GM23338 (cell line): ENCODE measurements at regions not wholly inside any gene's neighbourhood (a gene's known extent, or its start where the extent isn't known, plus 50 kb on each side); places are given as distances from the start of the nearest gene placed in this dataset.

ENCODE experiments used
- ATAC-seq: fragments of 200-7000 bp; cut with Tn5 transposase; 3 replicates; pipeline ENCODE4 v1.9.1; 2020
- DNase-seq: peaks from one replicate; pipeline ENCODE4 v3.0.0-alpha.2; 2015; ENCODE audit warnings: low spot score
- H2AFZ ChIP-seq: fragments of 200-600 bp; sonication (generic); 2 replicates; pipeline ENCODE4 v1.8.0; 2016; ENCODE audit warnings: antibody characterized with exemption, mild to moderate bottlenecking, moderate library complexity
- H3F3A ChIP-seq: fragments of 200-600 bp; sonication (generic); replicated peaks from 2 replicates; pipeline ENCODE4 v1.8.0; 2017; ENCODE audit warnings: antibody characterized with exemption, mixed run types, low read depth
- H3K27ac ChIP-seq: fragments of 200-600 bp; sonication (generic); 2 replicates; pipeline ENCODE4 v1.6.1; 2016; ENCODE audit warnings: low read depth
- H3K27me3 ChIP-seq: fragments of 200-600 bp; sonication (generic); 2 replicates; pipeline ENCODE4 v1.8.0; 2016; ENCODE audit warnings: mild to moderate bottlenecking, mixed run types, moderate library complexity; ENCODE audit not compliant: insufficient read depth
- H3K36me3 ChIP-seq: fragments of 200-600 bp; sonication (generic); 2 replicates; pipeline ENCODE4 v1.8.0; 2016; ENCODE audit warnings: mild to moderate bottlenecking; ENCODE audit not compliant: insufficient read depth
- H3K4me1 ChIP-seq: fragments of 200-600 bp; sonication (generic); 2 replicates; pipeline ENCODE4 v1.8.0; 2016; ENCODE audit warnings: mild to moderate bottlenecking, moderate library complexity; ENCODE audit not compliant: insufficient read depth
- H3K4me2 ChIP-seq: fragments of 200-600 bp; sonication (generic); 2 replicates; pipeline ENCODE4 v1.7.1; 2017; ENCODE audit warnings: mixed run types
- H3K4me3 ChIP-seq: fragments of 200-600 bp; sonication (generic); 2 replicates; pipeline ENCODE4 v1.6.1; 2016; ENCODE audit warnings: mixed run types
- H3K79me2 ChIP-seq: fragments of 200-600 bp; sonication (generic); replicated peaks from 2 replicates; pipeline ENCODE4 v1.8.0; 2017; ENCODE audit warnings: mild to moderate bottlenecking; ENCODE audit not compliant: insufficient read depth
- H3K9me2 ChIP-seq: fragments of 200-600 bp; sonication (generic); 2 replicates; pipeline ENCODE4 v1.8.0; 2017; ENCODE audit not compliant: insufficient read depth
- H4K20me1 ChIP-seq: fragments of 200-600 bp; sonication (generic); replicated peaks from 2 replicates; pipeline ENCODE4 v1.8.0; 2017; ENCODE audit warnings: mild to moderate bottlenecking; ENCODE audit not compliant: insufficient read depth
- H3K27ac Mint-ChIP-seq: 2 replicates; pipeline ENCODE4 v1.8.0; 2020; ENCODE audit warnings: inconsistent platforms, mild to moderate bottlenecking, moderate library complexity, mixed read lengths
- H3K27me3 Mint-ChIP-seq: 3 replicates; pipeline ENCODE4 v1.8.0; 2022; ENCODE audit warnings: low read depth, mild to moderate bottlenecking, moderate library complexity, mixed read lengths, inconsistent platforms; ENCODE audit not compliant: insufficient read depth, poor library complexity
- H3K36me3 Mint-ChIP-seq: 3 replicates; pipeline ENCODE4 v1.8.0; 2021; ENCODE audit warnings: low read depth, mild to moderate bottlenecking, inconsistent platforms, moderate library complexity, mixed read lengths
- H3K4me1 Mint-ChIP-seq: 3 replicates; pipeline ENCODE4 v1.8.0; 2020; ENCODE audit warnings: mild to moderate bottlenecking, inconsistent platforms, mixed read lengths
- H3K4me3 Mint-ChIP-seq: 3 replicates; pipeline ENCODE4 v1.8.0; 2021; ENCODE audit warnings: moderate library complexity, mild to moderate bottlenecking, inconsistent platforms, mixed read lengths
- H3K9me3 Mint-ChIP-seq: 3 replicates; pipeline ENCODE4 v1.8.0; 2020; ENCODE audit warnings: moderate library complexity, mild to moderate bottlenecking, inconsistent platforms, mixed read lengths
- CREB1 ChIP-seq: fragments of 250-450 bp; sonication (Bioruptor Pico); IDR thresholded peaks from 2 replicates; pipeline ENCODE4 v1.5.0; 2020; ENCODE audit warnings: low read depth, mild to moderate bottlenecking, moderate library complexity
- EZH2 ChIP-seq: fragments of 200-600 bp; sonication (generic); IDR thresholded peaks from one replicate; pipeline ENCODE4 v1.8.0; 2017; ENCODE audit warnings: antibody characterized with exemption, mild to moderate bottlenecking, low read depth; ENCODE audit not compliant: unreplicated experiment
- EZH2phosphoT487 ChIP-seq: fragments of 200-600 bp; sonication (generic); IDR thresholded peaks from one replicate; pipeline ENCODE4 v1.8.1; 2018; ENCODE audit warnings: antibody characterized with exemption; ENCODE audit not compliant: unreplicated experiment
- JUNB ChIP-seq: IDR thresholded peaks from one replicate; pipeline ENCODE4 v1.6.1; 2016; ENCODE audit warnings: antibody characterized with exemption; ENCODE audit not compliant: unreplicated experiment
- NANOG ChIP-seq: IDR thresholded peaks from 2 replicates; pipeline ENCODE4 v1.6.1; 2016; ENCODE audit warnings: antibody characterized with exemption, borderline replicate concordance
- POLR2AphosphoS5 ChIP-seq: IDR thresholded peaks from 2 replicates; pipeline ENCODE4 v1.6.1; 2016; ENCODE audit warnings: antibody characterized with exemption, low read depth
- STAT1 ChIP-seq: IDR thresholded peaks from one replicate; pipeline ENCODE4 v1.6.1; 2016; ENCODE audit warnings: antibody characterized with exemption; ENCODE audit not compliant: unreplicated experiment
- ZNF114 ChIP-seq: fragments of 250-450 bp; sonication (Bioruptor Pico); IDR thresholded peaks from 2 replicates; pipeline ENCODE4 v1.5.0; 2020; ENCODE audit warnings: mild to moderate bottlenecking, moderate library complexity
- ZNF331 ChIP-seq: fragments of 250-450 bp; sonication (Bioruptor Pico); IDR thresholded peaks from 2 replicates; pipeline ENCODE4 v1.5.0; 2020; ENCODE audit warnings: low read depth, mild to moderate bottlenecking, moderate library complexity
- TF ChIP-seq, protein P1 (sequence below): IDR thresholded peaks from one replicate; pipeline ENCODE4 v1.6.1; 2018; ENCODE audit warnings: antibody characterized with exemption; ENCODE audit not compliant: unreplicated experiment
- TF ChIP-seq, protein P2 (sequence below): fragments of 250-450 bp; sonication (Bioruptor Pico); IDR thresholded peaks from 2 replicates; pipeline ENCODE4 v1.5.0; 2020; ENCODE audit warnings: mild to moderate bottlenecking, moderate library complexity
- TF ChIP-seq, protein P3 (sequence below), 2 experiments: fragments of 200-600 bp in 1 of 2; sonication (generic) in 1 of 2; conservative IDR thresholded peaks; 2 replicates each; pipeline versions ENCODE4 v1.5.1 to v1.6.1; 2016 to 2017; ENCODE audit warnings: antibody characterized with exemption in 2 of 2, low read depth in 2 of 2, mild to moderate bottlenecking in 2 of 2, moderate library complexity in 1 of 2
- TF ChIP-seq, protein P4 (sequence below): IDR thresholded peaks from 2 replicates; pipeline ENCODE4 v1.6.1; 2016; ENCODE audit warnings: antibody characterized with exemption

DNA sequence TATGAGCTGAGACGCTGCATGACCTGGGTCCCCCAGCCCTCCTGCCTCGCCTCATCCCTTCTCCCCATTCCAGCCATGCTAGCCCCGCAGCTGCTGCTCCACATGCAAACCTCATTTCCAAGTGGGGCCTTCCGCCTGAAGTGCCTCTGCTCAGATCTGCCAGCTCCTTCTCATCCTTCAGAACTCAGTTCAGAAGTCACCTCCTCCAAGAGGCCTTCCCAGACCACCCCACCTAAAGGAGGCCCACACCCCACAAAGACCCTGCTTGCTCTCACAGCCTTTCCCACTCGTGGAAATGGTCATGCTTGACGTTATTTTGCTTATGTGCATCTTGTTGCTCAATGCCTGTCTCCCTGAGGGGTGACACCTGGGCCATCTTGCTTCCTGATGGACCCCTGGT lies 58.7 kb downstream of the RMI2 start:
- no peaks in the 10 kb centered on the region for H3K9me2 ChIP-seq
- H3K36me3 Mint-ChIP-seq = no peaks in the 10 kb centered on the region
- TF ChIP-seq EZH2phosphoT487 (no peak), EZH2 (no peak), CREB1 (CRISPR knock-in tag) (no peak), POLR2AphosphoS5 (no peak), JUNB (no peak), ZNF331 (CRISPR knock-in tag) (no peak), NANOG (no peak), STAT1 (no peak), ZNF114 (CRISPR knock-in tag) (no peak)
- TF ChIP-seq, protein P1, sequence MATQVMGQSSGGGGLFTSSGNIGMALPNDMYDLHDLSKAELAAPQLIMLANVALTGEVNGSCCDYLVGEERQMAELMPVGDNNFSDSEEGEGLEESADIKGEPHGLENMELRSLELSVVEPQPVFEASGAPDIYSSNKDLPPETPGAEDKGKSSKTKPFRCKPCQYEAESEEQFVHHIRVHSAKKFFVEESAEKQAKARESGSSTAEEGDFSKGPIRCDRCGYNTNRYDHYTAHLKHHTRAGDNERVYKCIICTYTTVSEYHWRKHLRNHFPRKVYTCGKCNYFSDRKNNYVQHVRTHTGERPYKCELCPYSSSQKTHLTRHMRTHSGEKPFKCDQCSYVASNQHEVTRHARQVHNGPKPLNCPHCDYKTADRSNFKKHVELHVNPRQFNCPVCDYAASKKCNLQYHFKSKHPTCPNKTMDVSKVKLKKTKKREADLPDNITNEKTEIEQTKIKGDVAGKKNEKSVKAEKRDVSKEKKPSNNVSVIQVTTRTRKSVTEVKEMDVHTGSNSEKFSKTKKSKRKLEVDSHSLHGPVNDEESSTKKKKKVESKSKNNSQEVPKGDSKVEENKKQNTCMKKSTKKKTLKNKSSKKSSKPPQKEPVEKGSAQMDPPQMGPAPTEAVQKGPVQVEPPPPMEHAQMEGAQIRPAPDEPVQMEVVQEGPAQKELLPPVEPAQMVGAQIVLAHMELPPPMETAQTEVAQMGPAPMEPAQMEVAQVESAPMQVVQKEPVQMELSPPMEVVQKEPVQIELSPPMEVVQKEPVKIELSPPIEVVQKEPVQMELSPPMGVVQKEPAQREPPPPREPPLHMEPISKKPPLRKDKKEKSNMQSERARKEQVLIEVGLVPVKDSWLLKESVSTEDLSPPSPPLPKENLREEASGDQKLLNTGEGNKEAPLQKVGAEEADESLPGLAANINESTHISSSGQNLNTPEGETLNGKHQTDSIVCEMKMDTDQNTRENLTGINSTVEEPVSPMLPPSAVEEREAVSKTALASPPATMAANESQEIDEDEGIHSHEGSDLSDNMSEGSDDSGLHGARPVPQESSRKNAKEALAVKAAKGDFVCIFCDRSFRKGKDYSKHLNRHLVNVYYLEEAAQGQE = no peak
- TF ChIP-seq, protein P2, sequence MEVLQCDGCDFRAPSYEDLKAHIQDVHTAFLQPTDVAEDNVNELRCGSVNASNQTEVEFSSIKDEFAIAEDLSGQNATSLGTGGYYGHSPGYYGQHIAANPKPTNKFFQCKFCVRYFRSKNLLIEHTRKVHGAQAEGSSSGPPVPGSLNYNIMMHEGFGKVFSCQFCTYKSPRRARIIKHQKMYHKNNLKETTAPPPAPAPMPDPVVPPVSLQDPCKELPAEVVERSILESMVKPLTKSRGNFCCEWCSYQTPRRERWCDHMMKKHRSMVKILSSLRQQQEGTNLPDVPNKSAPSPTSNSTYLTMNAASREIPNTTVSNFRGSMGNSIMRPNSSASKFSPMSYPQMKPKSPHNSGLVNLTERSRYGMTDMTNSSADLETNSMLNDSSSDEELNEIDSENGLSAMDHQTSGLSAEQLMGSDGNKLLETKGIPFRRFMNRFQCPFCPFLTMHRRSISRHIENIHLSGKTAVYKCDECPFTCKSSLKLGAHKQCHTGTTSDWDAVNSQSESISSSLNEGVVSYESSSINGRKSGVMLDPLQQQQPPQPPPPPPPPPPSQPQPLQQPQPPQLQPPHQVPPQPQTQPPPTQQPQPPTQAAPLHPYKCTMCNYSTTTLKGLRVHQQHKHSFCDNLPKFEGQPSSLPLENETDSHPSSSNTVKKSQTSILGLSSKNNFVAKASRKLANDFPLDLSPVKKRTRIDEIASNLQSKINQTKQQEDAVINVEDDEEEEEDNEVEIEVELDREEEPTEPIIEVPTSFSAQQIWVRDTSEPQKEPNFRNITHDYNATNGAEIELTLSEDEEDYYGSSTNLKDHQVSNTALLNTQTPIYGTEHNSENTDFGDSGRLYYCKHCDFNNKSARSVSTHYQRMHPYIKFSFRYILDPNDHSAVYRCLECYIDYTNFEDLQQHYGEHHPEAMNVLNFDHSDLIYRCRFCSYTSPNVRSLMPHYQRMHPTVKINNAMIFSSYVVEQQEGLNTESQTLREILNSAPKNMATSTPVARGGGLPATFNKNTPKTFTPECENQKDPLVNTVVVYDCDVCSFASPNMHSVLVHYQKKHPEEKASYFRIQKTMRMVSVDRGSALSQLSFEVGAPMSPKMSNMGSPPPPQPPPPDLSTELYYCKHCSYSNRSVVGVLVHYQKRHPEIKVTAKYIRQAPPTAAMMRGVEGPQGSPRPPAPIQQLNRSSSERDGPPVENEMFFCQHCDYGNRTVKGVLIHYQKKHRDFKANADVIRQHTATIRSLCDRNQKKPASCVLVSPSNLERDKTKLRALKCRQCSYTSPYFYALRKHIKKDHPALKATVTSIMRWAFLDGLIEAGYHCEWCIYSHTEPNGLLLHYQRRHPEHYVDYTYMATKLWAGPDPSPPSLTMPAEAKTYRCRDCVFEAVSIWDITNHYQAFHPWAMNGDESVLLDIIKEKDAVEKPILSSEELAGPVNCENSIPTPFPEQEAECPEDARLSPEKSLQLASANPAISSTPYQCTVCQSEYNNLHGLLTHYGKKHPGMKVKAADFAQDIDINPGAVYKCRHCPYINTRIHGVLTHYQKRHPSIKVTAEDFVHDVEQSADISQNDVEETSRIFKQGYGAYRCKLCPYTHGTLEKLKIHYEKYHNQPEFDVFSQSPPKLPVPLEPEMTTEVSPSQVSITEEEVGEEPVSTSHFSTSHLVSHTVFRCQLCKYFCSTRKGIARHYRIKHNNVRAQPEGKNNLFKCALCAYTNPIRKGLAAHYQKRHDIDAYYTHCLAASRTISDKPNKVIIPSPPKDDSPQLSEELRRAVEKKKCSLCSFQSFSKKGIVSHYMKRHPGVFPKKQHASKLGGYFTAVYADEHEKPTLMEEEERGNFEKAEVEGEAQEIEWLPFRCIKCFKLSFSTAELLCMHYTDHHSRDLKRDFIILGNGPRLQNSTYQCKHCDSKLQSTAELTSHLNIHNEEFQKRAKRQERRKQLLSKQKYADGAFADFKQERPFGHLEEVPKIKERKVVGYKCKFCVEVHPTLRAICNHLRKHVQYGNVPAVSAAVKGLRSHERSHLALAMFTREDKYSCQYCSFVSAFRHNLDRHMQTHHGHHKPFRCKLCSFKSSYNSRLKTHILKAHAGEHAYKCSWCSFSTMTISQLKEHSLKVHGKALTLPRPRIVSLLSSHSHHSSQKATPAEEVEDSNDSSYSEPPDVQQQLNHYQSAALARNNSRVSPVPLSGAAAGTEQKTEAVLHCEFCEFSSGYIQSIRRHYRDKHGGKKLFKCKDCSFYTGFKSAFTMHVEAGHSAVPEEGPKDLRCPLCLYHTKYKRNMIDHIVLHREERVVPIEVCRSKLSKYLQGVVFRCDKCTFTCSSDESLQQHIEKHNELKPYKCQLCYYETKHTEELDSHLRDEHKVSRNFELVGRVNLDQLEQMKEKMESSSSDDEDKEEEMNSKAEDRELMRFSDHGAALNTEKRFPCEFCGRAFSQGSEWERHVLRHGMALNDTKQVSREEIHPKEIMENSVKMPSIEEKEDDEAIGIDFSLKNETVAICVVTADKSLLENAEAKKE (CRISPR knock-in tag) = no peak
- TF ChIP-seq, protein P3, sequence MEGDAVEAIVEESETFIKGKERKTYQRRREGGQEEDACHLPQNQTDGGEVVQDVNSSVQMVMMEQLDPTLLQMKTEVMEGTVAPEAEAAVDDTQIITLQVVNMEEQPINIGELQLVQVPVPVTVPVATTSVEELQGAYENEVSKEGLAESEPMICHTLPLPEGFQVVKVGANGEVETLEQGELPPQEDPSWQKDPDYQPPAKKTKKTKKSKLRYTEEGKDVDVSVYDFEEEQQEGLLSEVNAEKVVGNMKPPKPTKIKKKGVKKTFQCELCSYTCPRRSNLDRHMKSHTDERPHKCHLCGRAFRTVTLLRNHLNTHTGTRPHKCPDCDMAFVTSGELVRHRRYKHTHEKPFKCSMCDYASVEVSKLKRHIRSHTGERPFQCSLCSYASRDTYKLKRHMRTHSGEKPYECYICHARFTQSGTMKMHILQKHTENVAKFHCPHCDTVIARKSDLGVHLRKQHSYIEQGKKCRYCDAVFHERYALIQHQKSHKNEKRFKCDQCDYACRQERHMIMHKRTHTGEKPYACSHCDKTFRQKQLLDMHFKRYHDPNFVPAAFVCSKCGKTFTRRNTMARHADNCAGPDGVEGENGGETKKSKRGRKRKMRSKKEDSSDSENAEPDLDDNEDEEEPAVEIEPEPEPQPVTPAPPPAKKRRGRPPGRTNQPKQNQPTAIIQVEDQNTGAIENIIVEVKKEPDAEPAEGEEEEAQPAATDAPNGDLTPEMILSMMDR (conservative IDR thresholded peaks at IDR 0.05; ENCODE audit: low read depth in 2 of 2) = no peak
- TF ChIP-seq, protein P4, sequence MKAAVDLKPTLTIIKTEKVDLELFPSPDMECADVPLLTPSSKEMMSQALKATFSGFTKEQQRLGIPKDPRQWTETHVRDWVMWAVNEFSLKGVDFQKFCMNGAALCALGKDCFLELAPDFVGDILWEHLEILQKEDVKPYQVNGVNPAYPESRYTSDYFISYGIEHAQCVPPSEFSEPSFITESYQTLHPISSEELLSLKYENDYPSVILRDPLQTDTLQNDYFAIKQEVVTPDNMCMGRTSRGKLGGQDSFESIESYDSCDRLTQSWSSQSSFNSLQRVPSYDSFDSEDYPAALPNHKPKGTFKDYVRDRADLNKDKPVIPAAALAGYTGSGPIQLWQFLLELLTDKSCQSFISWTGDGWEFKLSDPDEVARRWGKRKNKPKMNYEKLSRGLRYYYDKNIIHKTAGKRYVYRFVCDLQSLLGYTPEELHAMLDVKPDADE = no peak
- no peak overlapping the region; the same call in 2 of the 3 replicates for H3K4me3 Mint-ChIP-seq
- no peak overlapping the region for H2AFZ ChIP-seq
- H3K9me3 Mint-ChIP-seq = peaks cover 6% of the 10 kb centered on the region; the same call in 1 of the 3 replicates
- no peaks in the 10 kb centered on the region for H3K79me2 ChIP-seq
- DNase-seq (no peak), ATAC-seq (no peak)
- peaks cover 14% of the 10 kb centered on the region for H3K27me3 Mint-ChIP-seq
- H3K27ac Mint-ChIP-seq = no peak overlapping the region
- no peaks in the 10 kb centered on the region for H3K4me1 ChIP-seq
- no peaks in the 10 kb centered on the region for H4K20me1 ChIP-seq
- H3K4me3 ChIP-seq = no peak overlapping the region
- no peaks in the 10 kb centered on the region for H3F3A ChIP-seq
- H3K27me3 ChIP-seq = no peaks in the 10 kb centered on the region
- H3K4me1 Mint-ChIP-seq = no peaks in the 10 kb centered on the region; the same call in 2 of the 3 replicates
- H3K36me3 ChIP-seq = no peaks in the 10 kb centered on the region
- no peak overlapping the region for H3K27ac ChIP-seq
- H3K4me2 ChIP-seq = no peak overlapping the region
